ENCODE measurements at regions not wholly inside any gene's neighbourhood (a gene's known extent, or its start where the extent isn't known, plus 50 kb on each side); places are given as distances from the start of the nearest gene placed in this dataset.

DNA sequence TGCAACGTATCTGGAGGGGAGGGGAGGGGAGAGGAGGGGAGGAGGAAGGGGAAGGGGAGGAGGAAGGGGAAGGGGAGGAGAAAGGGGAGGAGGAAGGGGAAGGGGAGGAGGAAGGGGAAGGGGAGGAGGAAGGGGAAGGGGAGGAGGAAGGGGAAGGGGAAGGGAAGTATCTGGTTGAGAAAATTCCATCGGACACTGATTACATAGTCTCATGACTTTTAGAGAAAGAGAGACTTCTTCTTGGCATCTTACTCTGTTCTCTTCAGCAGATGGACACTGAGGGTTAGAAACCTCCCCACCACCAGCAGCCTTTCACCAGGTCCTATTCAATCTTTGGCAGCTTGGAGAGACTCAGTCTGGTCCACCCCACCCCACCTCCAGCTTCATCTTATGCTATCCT lies 296.3 kb downstream of the TNS1 start:
- Histone ChIP-seq H3K4me1 (ENCODE audit: control insufficient read depth in 1 of 2, insufficient read depth in 1 of 2, low read depth in 1 of 2, low read length in 1 of 2) (no peaks in the 10 kb centered on the region), H3K36me3 (no peaks in the 10 kb centered on the region), H3K27me3 (peaks cover 10% of the 10 kb centered on the region), H3K4me3 (ENCODE audit: low read depth in 1 of 2, low read length in 1 of 2) (no peak overlapping the region), H3K27ac (no peak overlapping the region), H3K9me3 (no peaks in the 10 kb centered on the region)
- TF ChIP-seq, protein P1, sequence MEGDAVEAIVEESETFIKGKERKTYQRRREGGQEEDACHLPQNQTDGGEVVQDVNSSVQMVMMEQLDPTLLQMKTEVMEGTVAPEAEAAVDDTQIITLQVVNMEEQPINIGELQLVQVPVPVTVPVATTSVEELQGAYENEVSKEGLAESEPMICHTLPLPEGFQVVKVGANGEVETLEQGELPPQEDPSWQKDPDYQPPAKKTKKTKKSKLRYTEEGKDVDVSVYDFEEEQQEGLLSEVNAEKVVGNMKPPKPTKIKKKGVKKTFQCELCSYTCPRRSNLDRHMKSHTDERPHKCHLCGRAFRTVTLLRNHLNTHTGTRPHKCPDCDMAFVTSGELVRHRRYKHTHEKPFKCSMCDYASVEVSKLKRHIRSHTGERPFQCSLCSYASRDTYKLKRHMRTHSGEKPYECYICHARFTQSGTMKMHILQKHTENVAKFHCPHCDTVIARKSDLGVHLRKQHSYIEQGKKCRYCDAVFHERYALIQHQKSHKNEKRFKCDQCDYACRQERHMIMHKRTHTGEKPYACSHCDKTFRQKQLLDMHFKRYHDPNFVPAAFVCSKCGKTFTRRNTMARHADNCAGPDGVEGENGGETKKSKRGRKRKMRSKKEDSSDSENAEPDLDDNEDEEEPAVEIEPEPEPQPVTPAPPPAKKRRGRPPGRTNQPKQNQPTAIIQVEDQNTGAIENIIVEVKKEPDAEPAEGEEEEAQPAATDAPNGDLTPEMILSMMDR (IDR thresholded peaks at IDR 0.05) = no peak

DNA sequence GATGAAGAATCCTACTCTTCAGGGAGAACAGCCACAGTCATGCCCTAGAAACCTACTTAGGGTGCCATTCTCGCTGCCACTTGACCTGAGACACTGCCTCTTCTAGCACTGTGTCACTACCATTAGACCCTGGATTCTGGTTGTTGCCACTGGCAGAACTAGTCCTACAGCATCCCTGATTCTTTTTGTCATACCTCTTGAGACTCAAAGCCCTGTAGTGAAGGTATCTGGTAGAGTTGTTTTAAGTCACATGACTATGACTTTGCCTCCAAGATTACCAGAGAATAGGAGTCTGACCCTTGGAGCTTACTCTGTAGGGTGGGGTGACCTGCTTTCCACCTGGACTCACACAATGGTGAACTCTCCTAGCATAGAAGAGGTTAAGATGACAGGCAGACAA lies 296.7 kb downstream of the TNS1 start:
- TF ChIP-seq, protein P1 (IDR thresholded peaks at IDR 0.05) = no peak
- H3K36me3 ChIP-seq = no peaks in the 10 kb centered on the region
- peaks cover 6% of the 10 kb centered on the region for H3K27me3 ChIP-seq
- H3K27ac ChIP-seq = no peak overlapping the region
- no peaks in the 10 kb centered on the region for H3K9me3 ChIP-seq
- H3K4me3 ChIP-seq (ENCODE audit: low read depth in 1 of 2, low read length in 1 of 2) = no peak overlapping the region
- no peaks in the 10 kb centered on the region for H3K4me1 ChIP-seq (ENCODE audit: control insufficient read depth in 1 of 2, insufficient read depth in 1 of 2, low read depth in 1 of 2, low read length in 1 of 2)

DNA sequence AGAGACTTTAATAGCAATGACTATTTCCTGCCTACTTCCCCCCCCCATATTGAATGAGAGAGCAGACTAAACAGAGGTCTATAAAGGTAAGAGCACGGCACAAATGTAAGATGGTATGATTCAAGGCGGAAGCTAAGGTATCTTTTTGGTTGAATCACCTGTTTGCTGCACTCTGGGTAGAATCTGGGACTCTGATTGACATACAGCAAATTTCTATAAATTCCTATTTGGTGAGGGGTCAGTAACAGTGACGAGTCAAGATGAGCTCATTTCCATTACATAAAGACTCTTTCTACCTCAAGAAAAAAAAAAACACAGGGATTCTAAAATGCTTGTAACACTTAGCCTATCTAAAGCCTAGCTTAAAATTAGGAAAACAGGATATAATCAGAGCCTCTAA lies 297.3 kb downstream of the TNS1 start:
- H3K36me3 ChIP-seq = no peaks in the 10 kb centered on the region
- no peak overlapping the region for H3K27ac ChIP-seq
- no peaks in the 10 kb centered on the region for H3K4me1 ChIP-seq (ENCODE audit: control insufficient read depth in 1 of 2, insufficient read depth in 1 of 2, low read depth in 1 of 2, low read length in 1 of 2)
- no peaks in the 10 kb centered on the region for H3K9me3 ChIP-seq
- H3K27me3 ChIP-seq = no peaks in the 10 kb centered on the region
- H3K4me3 ChIP-seq (ENCODE audit: low read depth in 1 of 2, low read length in 1 of 2) = no peak overlapping the region
- TF ChIP-seq, protein P1 (IDR thresholded peaks at IDR 0.05) = no peak

DNA sequence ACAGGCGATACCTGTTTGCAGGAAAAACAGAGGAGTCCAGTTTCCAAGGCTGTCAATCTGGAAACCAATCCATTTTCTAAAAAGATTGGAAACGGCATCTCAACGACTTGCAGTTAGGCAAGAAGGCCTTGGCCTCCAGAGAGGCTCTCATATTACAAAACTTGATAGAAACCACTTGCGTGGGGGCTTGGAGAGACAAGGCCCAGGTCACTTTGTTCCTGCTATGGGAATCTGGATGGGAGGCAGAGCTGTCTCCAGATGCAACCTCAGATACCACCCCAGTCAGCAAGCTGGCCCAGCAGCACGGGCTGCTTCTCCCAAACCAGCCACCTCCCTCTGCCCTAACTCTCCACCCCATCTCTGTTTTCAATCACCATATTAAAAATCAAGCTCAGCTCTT lies 298.8 kb downstream of the TNS1 start:
- no peak overlapping the region for H3K27ac ChIP-seq
- H3K36me3 ChIP-seq = no peaks in the 10 kb centered on the region
- H3K27me3 ChIP-seq = no peaks in the 10 kb centered on the region
- H3K9me3 ChIP-seq = no peaks in the 10 kb centered on the region
- H3K4me3 ChIP-seq (ENCODE audit: low read depth in 1 of 2, low read length in 1 of 2) = no peak overlapping the region
- H3K4me1 ChIP-seq (ENCODE audit: control insufficient read depth in 1 of 2, insufficient read depth in 1 of 2, low read depth in 1 of 2, low read length in 1 of 2) = no peaks in the 10 kb centered on the region
- TF ChIP-seq, protein P1 (IDR thresholded peaks at IDR 0.05) = no peak

DNA sequence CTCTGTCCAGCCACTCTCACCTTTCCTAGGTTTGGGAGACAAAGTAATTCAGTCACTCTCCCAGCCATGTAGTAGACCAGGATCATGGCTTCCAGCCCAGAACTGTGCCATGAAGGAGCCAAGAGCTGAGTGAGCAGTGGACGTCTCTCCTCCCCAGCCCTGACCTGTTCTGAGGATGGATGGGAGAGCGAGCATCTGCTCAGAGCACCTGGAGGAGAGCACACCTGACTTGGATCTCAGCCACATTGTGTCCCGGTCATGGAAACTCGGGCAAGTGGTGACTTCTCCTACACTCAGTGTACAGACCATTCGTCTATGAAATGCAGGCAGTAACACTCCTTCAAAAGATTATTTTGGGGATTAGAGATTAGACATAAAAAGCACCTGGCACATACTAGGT lies 299.7 kb downstream of the TNS1 start:
- no peaks in the 10 kb centered on the region for H3K4me1 ChIP-seq (ENCODE audit: control insufficient read depth in 1 of 2, insufficient read depth in 1 of 2, low read depth in 1 of 2, low read length in 1 of 2)
- no peaks in the 10 kb centered on the region for H3K9me3 ChIP-seq
- no peak overlapping the region for H3K27ac ChIP-seq
- TF ChIP-seq, protein P1 (IDR thresholded peaks at IDR 0.05) = no peak
- H3K4me3 ChIP-seq (ENCODE audit: low read depth in 1 of 2, low read length in 1 of 2) = no peak overlapping the region
- H3K27me3 ChIP-seq = no peaks in the 10 kb centered on the region
- H3K36me3 ChIP-seq = no peaks in the 10 kb centered on the region

DNA sequence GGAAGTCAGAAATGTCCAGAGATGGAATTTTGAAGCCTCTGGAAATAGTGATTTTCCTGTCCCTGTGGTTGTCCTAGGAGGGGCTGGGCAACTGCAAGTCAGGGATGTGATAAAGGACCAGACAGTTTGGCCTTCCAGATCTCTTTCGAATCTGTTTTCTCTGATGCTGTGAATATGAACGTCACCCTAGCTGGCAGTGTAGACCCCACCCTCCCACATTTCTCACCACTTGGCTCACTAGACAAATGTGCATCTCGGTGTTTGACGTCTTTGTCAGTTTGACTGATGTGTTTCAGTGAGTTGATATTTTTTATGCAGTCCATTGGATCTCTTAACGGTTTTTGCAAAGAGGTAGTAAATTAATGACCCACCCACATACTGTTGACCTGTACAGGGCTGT lies 301.2 kb downstream of the TNS1 start:
- H3K4me1 ChIP-seq (ENCODE audit: control insufficient read depth in 1 of 2, insufficient read depth in 1 of 2, low read depth in 1 of 2, low read length in 1 of 2) = no peaks in the 10 kb centered on the region
- no peaks in the 10 kb centered on the region for H3K9me3 ChIP-seq
- no peaks in the 10 kb centered on the region for H3K27me3 ChIP-seq
- TF ChIP-seq, protein P1 (IDR thresholded peaks at IDR 0.05) = no peak
- no peak overlapping the region for H3K4me3 ChIP-seq (ENCODE audit: low read depth in 1 of 2, low read length in 1 of 2)
- no peaks in the 10 kb centered on the region for H3K36me3 ChIP-seq
- H3K27ac ChIP-seq = no peak overlapping the region

All from neutrophil (primary cell).